MCF 10A (cell line): ENCODE measurements at regions not wholly inside any gene's neighbourhood (a gene's known extent, or its start where the extent isn't known, plus 50 kb on each side); places are given as distances from the start of the nearest gene placed in this dataset.

Experiments used
- BruUV-seq: library from RNA; stranded (reverse); fragments of 400-500 nt; replicated peaks from 2 replicates; lab custom pipeline; 2021; lab: Mats Ljungman, UMichigan
- CTCF ChIA-PET: fragments of 300-600 bp; sonication (Branson Sonifier 250); formaldehyde crosslinking; extraction: SDS; loops from one replicate; lab custom pipeline; 2021; ENCODE audit warnings: antibody characterized with exemption, inconsistent platforms; lab: Yijun Ruan, JAX
- POLR2A ChIA-PET: fragments of 300-600, 350-650 bp; sonication (Branson Sonifier 250); formaldehyde crosslinking; extraction: SDS; loops from one replicate; lab custom pipeline; 2020; ENCODE audit warnings: antibody characterized with exemption, inconsistent platforms; lab: Yijun Ruan, JAX
- DNase-seq: peaks from one replicate; pipeline ENCODE4 v3.0.0-alpha.2; 2018; ENCODE audit not compliant: unreplicated experiment
- H3K27ac Mint-ChIP-seq: one replicate; pipeline ENCODE4 v1.8.0; 2022; ENCODE audit warnings: mild to moderate bottlenecking, low read depth, mixed read lengths; ENCODE audit not compliant: unreplicated experiment
- H3K27me3 Mint-ChIP-seq: one replicate; pipeline ENCODE4 v1.8.0; 2022; ENCODE audit warnings: mixed read lengths; ENCODE audit not compliant: insufficient read depth, unreplicated experiment
- H3K36me3 Mint-ChIP-seq: one replicate; pipeline ENCODE4 v1.8.0; 2022; ENCODE audit warnings: mild to moderate bottlenecking, moderate library complexity, mixed read lengths; ENCODE audit not compliant: insufficient read depth, unreplicated experiment
- H3K4me1 Mint-ChIP-seq: one replicate; pipeline ENCODE4 v1.8.0; 2022; ENCODE audit warnings: mixed read lengths; ENCODE audit not compliant: insufficient read depth, unreplicated experiment
- H3K4me3 Mint-ChIP-seq: one replicate; pipeline ENCODE4 v1.8.0; 2022; ENCODE audit warnings: mild to moderate bottlenecking, moderate library complexity, mixed read lengths; ENCODE audit not compliant: unreplicated experiment
- H3K9me3 Mint-ChIP-seq: one replicate; pipeline ENCODE4 v1.8.0; 2022; ENCODE audit warnings: mixed read lengths; ENCODE audit not compliant: unreplicated experiment
- CTCF ChIP-seq: fragments of 200-600 bp; IDR thresholded peaks from one replicate; pipeline ENCODE4 v1.8.0; 2022; ENCODE audit warnings: antibody characterized with exemption, mild to moderate bottlenecking; ENCODE audit not compliant: unreplicated experiment
- intact Hi-C: fragments of 100-400 bp; cut with micrococcal nuclease; formaldehyde crosslinking; loops from 2 replicates; pipeline ENCODE4 v1.14.1; 2022

- no TSS peak for BruUV-seq
- TF ChIP-seq CTCF = no peak
- Mint-ChIP-seq H3K27me3 (no peaks in the 10 kb centered on the region), H3K27ac (no peak overlapping the region), H3K4me1 (peaks cover 17% of the 10 kb centered on the region), H3K4me3 (no peak overlapping the region), H3K9me3 (no peaks in the 10 kb centered on the region), H3K36me3 (peaks cover 30% of the 10 kb centered on the region)
- POLR2A ChIA-PET = interaction anchor here (0.6 to 0.8 kb wide), 3 partner anchors 11 to 203 kb away, joined by 3 to 5 read pairs (median 4); no protein-coding TSS in a partner anchor
- CTCF ChIA-PET = interaction anchor here (0.6 to 1.1 kb wide), 9 partner anchors 127 to 508 kb away, joined by 3 to 4 read pairs (median 3); partner anchors contain the start of genes PYCARD and ZNF843
- DNase-seq = no peak
- intact Hi-C loops = loop anchor here (5.0 kb wide), 1 partner anchor 254 kb away; the partner anchor contains the start of gene ARMC5
Measured at GRCh38 chr16:31710880-31711279, 162.7 kb upstream of the ZNF267 start.

- Mint-ChIP-seq H3K27ac (no peak overlapping the region), H3K4me3 (no peak overlapping the region), H3K27me3 (no peaks in the 10 kb centered on the region), H3K9me3 (no peaks in the 10 kb centered on the region), H3K36me3 (peaks cover 25% of the 10 kb centered on the region), H3K4me1 (peaks cover 17% of the 10 kb centered on the region)
- no peak for TF ChIP-seq CTCF
- POLR2A ChIA-PET = interaction anchor here (0.6 to 2.0 kb wide), 4 partner anchors 157 to 252 kb away, joined by 3 to 10 read pairs (median 4); partner anchors contain the start of gene ARMC5
- no TSS peak for BruUV-seq
- no peak for DNase-seq
- intact Hi-C loops = loop anchor here (5.0 kb wide), 1 partner anchor 254 kb away; the partner anchor contains the start of gene ARMC5
- CTCF ChIA-PET = interaction anchor here (0.6 to 1.8 kb wide), 9 partner anchors 157 to 1309 kb away, joined by 3 to 9 read pairs (median 3); partner anchors contain the start of genes ARMC5, PYCARD and ZNF843
Measured at GRCh38 chr16:31711344-31711845, 162.2 kb upstream of the ZNF267 start.

GRCh38 chr16:31712064-31712540 is 161.5 kb upstream of the ZNF267 start:
- intact Hi-C loops = loop anchor here (2.0 to 5.0 kb wide), 2 partner anchors 157 to 255 kb away; partner anchors contain the start of gene ARMC5
- Mint-ChIP-seq H3K27ac (no peak overlapping the region), H3K36me3 (peaks cover 18% of the 10 kb centered on the region), H3K4me3 (peak overlapping the region; percentile 3), H3K9me3 (no peaks in the 10 kb centered on the region), H3K4me1 (peaks cover 17% of the 10 kb centered on the region), H3K27me3 (no peaks in the 10 kb centered on the region)
- ChIA-PET CTCF (interaction anchor here (0.6 to 1.8 kb wide), 4 partner anchors 11 to 1309 kb away, joined by 3 to 9 read pairs (median 4); partner anchors contain the start of gene ARMC5), POLR2A (interaction anchor here (1.1 to 2.4 kb wide), 5 partner anchors 8 to 252 kb away, joined by 3 to 27 read pairs (median 10); partner anchors contain the start of genes ARMC5 and RUSF1)
- DNase-seq = no peak
- no peak for TF ChIP-seq CTCF
- BruUV-seq = no TSS peak
